HCT116 (cell line): ENCODE measurements at regions not wholly inside any gene's neighbourhood (a gene's known extent, or its start where the extent isn't known, plus 50 kb on each side); places are given as distances from the start of the nearest gene placed in this dataset.

Experiments used
- CEBPB ChIP-seq: IDR thresholded peaks from 2 replicates; pipeline ENCODE4 v1.6.1; 2012; ENCODE audit warnings: low read depth
- CTCF ChIP-seq, 3 experiments: fragments of 200-600 bp in 1 of 3; sonication (generic) in 1 of 3; IDR thresholded peaks in 2 of 3; conservative IDR thresholded peaks in 1 of 3; 2 replicates each; pipeline ENCODE4 v1.5.1; 2012 to 2017; ENCODE audit warnings: low read depth in 2 of 3, low read length in 2 of 3, antibody characterized with exemption in 1 of 3, borderline replicate concordance in 1 of 3, control low read depth in 1 of 3, mild to moderate bottlenecking in 1 of 3, mixed read lengths in 1 of 3, mixed run types in 1 of 3, moderate library complexity in 1 of 3; ENCODE audit not compliant: insufficient read depth in 1 of 3
- MAX ChIP-seq: IDR thresholded peaks from 2 replicates; pipeline ENCODE4 v1.6.1; 2012
- POLR2A ChIP-seq: IDR thresholded peaks from 2 replicates; pipeline ENCODE4 v1.7.0; 2011; ENCODE audit warnings: borderline replicate concordance; ENCODE audit not compliant: insufficient read depth, insufficient read length; ENCODE audit errors: extremely low read depth
- POLR2AphosphoS5 ChIP-seq: IDR thresholded peaks from 2 replicates; pipeline ENCODE4 v1.6.1; 2011; ENCODE audit warnings: mild to moderate bottlenecking, low read depth, low read length, moderate library complexity
- RAD21 ChIP-seq: IDR thresholded peaks from 2 replicates; pipeline ENCODE4 v1.6.1; 2012; ENCODE audit warnings: low read depth, mild to moderate bottlenecking
- REST ChIP-seq: IDR thresholded peaks from 2 replicates; pipeline ENCODE4 v1.6.1; 2012; ENCODE audit warnings: low read depth
- YY1 ChIP-seq: IDR thresholded peaks from 2 replicates; pipeline ENCODE4 v1.6.1; 2011; ENCODE audit warnings: low read length, low read depth, moderate library complexity, mild to moderate bottlenecking; ENCODE audit not compliant: insufficient replicate concordance; ENCODE audit errors: extremely low read depth
- ZBTB33 ChIP-seq: IDR thresholded peaks from 2 replicates; pipeline ENCODE4 v1.6.1; 2011; ENCODE audit warnings: mild to moderate bottlenecking, low read length, moderate library complexity; ENCODE audit not compliant: insufficient replicate concordance; ENCODE audit errors: extremely low read depth

- no peak for TF ChIP-seq CTCF (IDR thresholded peaks at IDR 0.05 in 2 of 3, conservative IDR thresholded peaks at IDR 0.05 in 1 of 3; ENCODE audit: borderline replicate concordance in 1 of 3, insufficient read depth in 1 of 3, low read depth in 2 of 3, low read length in 2 of 3)
- no peak for TF ChIP-seq MAX
- no peak for TF ChIP-seq REST
- no peak for TF ChIP-seq POLR2A
- TF ChIP-seq RAD21, result no peak
- no peak for TF ChIP-seq POLR2AphosphoS5
- TF ChIP-seq YY1, result no peak
- TF ChIP-seq CEBPB, result no peak
- TF ChIP-seq ZBTB33, result no peak
Observed at GRCh38 chr2:220282236-220282635, 654.8 kb downstream of the SLC4A3 start.
